Tibial artery (tissue), 4 donors: ENCODE measurements at regions not wholly inside any gene's neighbourhood (a gene's known extent, or its start where the extent isn't known, plus 50 kb on each side); places are given as distances from the start of the nearest gene placed in this dataset.

Experiments
- DNase-seq, 2 donors: peaks; one replicate each; pipeline ENCODE4 v3.0.0-alpha.2; 2019
- H3K27ac ChIP-seq, 2 donors: fragments of 200-600 bp; sonication (generic) in 1 of 2; 1 replicate in 1 of 2; 2 replicates in 1 of 2; pipeline ENCODE4 v1.5.1; 2018 to 2019; ENCODE audit warnings: mild to moderate bottlenecking in 1 of 2
- H3K27me3 ChIP-seq, 2 donors: fragments of 200-600 bp; sonication (generic) in 1 of 2; one replicate each; pipeline versions ENCODE4 v1.5.1 to v1.6.0; 2016 to 2019
- H3K36me3 ChIP-seq, 3 donors: fragments of 200-600 bp; sonication (generic) in 2 of 3; one replicate each; pipeline ENCODE4 v1.5.1; 2016 to 2019; ENCODE audit warnings: mild to moderate bottlenecking in 2 of 3
- H3K4me1 ChIP-seq, 4 donors: fragments of 200-600 bp; sonication (generic) in 2 of 4; 1 replicate in 3 of 4; 2 replicates in 1 of 4; pipeline ENCODE4 v1.5.1; 2016 to 2019
- H3K4me3 ChIP-seq, 2 donors: fragments of 200-600 bp; sonication (generic) in 1 of 2; 1 replicate in 1 of 2; 2 replicates in 1 of 2; pipeline ENCODE4 v1.5.1; 2018 to 2019; ENCODE audit warnings: mild to moderate bottlenecking in 2 of 2
- H3K9me3 ChIP-seq, 3 donors: fragments of 200-600 bp; sonication (generic) in 1 of 3; one replicate each; pipeline ENCODE4 v1.5.1; 2016 to 2019
- intact Hi-C: fragments of 100-400 bp; cut with DNase I; formaldehyde crosslinking; loops from one replicate; pipeline ENCODE4 v1.15.0; 2023; ENCODE audit warnings: low total_unique reads
- TF ChIP-seq, protein P1 (sequence below), 2 experiments: fragments of 200-600 bp in 1 of 2; fragments of 450-650 bp in 1 of 2; IDR thresholded peaks; one replicate each; pipeline ENCODE4 v1.5.1; 2017 to 2019; ENCODE audit warnings: antibody characterized with exemption in 2 of 2, mild to moderate bottlenecking in 1 of 2, moderate library complexity in 1 of 2

GRCh38 chr3:87422333-87422732 is 145.9 kb upstream of the POU1F1 start:
- intact Hi-C loops: no loop called here
- TF ChIP-seq, protein P1, sequence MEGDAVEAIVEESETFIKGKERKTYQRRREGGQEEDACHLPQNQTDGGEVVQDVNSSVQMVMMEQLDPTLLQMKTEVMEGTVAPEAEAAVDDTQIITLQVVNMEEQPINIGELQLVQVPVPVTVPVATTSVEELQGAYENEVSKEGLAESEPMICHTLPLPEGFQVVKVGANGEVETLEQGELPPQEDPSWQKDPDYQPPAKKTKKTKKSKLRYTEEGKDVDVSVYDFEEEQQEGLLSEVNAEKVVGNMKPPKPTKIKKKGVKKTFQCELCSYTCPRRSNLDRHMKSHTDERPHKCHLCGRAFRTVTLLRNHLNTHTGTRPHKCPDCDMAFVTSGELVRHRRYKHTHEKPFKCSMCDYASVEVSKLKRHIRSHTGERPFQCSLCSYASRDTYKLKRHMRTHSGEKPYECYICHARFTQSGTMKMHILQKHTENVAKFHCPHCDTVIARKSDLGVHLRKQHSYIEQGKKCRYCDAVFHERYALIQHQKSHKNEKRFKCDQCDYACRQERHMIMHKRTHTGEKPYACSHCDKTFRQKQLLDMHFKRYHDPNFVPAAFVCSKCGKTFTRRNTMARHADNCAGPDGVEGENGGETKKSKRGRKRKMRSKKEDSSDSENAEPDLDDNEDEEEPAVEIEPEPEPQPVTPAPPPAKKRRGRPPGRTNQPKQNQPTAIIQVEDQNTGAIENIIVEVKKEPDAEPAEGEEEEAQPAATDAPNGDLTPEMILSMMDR (IDR thresholded peaks at IDR 0.05): no peak

GRCh38 chr3:87420171-87420570 is 143.8 kb upstream of the POU1F1 start:
- intact Hi-C loops: no loop called here
- Histone ChIP-seq H3K4me1 (no peaks in the 10 kb centered on the region), H3K4me3 (no peak overlapping the region), H3K27me3 (no peaks in the 10 kb centered on the region), H3K27ac (no peak overlapping the region), H3K9me3 (peaks cover 0 to 3% (median 0%) of the 10 kb centered on the region in 3 donors), H3K36me3 (no peaks in the 10 kb centered on the region)
- DNase-seq: no peak
- TF ChIP-seq, protein P1 (IDR thresholded peaks at IDR 0.05): no peak

More at GRCh38 chr3:87422333-87422732, 145.9 kb upstream of the POU1F1 start:
- Histone ChIP-seq H3K27me3 (no peaks in the 10 kb centered on the region), H3K27ac (no peak overlapping the region), H3K36me3 (no peaks in the 10 kb centered on the region), H3K9me3 (no peaks in the 10 kb centered on the region), H3K4me1 (no peaks in the 10 kb centered on the region), H3K4me3 (no peak overlapping the region)
- no peak for DNase-seq

DNA sequence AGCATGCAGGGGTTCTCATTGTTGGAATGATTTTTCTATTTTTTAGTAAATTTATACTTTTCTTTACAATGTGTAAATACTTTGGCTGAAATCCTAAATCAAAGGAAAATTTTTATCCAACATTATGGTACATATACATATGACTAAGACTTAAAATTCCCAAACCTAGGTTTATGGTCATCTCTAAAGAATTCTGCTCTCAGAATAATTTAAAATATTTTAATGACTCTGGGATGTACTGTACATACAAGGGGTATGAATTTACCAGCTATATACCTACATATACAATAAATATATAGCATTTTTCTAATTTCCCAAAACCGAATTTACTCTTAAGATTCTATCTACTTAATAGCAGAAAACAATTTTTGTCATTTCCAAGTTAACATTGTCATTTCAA is 137.9 kb upstream of the POU1F1 start:
- Histone ChIP-seq H3K4me3 (no peak overlapping the region), H3K27ac (no peak overlapping the region), H3K9me3 (peaks cover 0 to 3% (median 0%) of the 10 kb centered on the region in 3 donors), H3K27me3 (no peaks in the 10 kb centered on the region), H3K36me3 (no peaks in the 10 kb centered on the region), H3K4me1 (no peaks in the 10 kb centered on the region)
- no peak for DNase-seq
- TF ChIP-seq, protein P1 (IDR thresholded peaks at IDR 0.05): no peak
- intact Hi-C loops: no loop called here

- Histone ChIP-seq H3K36me3 (no peaks in the 10 kb centered on the region), H3K4me3 (no peak overlapping the region), H3K27me3 (no peaks in the 10 kb centered on the region), H3K9me3 (peaks cover 0 to 3% (median 0%) of the 10 kb centered on the region in 3 donors), H3K4me1 (no peaks in the 10 kb centered on the region), H3K27ac (no peak overlapping the region)
- TF ChIP-seq, protein P1 (IDR thresholded peaks at IDR 0.05): no peak
- no peak for DNase-seq
- intact Hi-C loops: no loop called here
Observed at GRCh38 chr3:87413814-87414213, 137.4 kb upstream of the POU1F1 start.

DNA sequence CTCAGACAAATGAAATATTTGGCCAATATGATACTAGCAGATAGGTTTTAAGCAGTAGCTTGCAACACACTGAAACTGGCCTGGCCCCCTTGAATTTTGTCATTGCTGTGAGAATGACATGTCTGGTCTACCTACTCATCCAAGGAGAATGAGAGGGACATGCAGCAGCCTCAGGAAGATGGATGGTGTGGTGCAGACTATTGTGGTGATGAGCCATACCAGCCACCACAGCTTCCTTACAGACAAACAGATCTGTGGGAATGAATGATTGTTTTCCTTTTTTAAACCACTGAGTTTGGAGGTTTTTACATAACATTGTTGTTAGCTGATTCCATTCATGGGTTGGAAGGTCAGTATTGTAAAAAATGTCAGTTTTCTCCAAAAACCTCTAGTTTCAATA is 133.7 kb upstream of the POU1F1 start:
- Histone ChIP-seq H3K4me1 (no peaks in the 10 kb centered on the region), H3K27ac (no peak overlapping the region), H3K36me3 (no peaks in the 10 kb centered on the region), H3K27me3 (no peaks in the 10 kb centered on the region), H3K4me3 (no peak overlapping the region), H3K9me3 (no peaks in the 10 kb centered on the region)
- no peak for DNase-seq
- TF ChIP-seq, protein P1 (IDR thresholded peaks at IDR 0.05): no peak
- intact Hi-C loops: no loop called here

DNA sequence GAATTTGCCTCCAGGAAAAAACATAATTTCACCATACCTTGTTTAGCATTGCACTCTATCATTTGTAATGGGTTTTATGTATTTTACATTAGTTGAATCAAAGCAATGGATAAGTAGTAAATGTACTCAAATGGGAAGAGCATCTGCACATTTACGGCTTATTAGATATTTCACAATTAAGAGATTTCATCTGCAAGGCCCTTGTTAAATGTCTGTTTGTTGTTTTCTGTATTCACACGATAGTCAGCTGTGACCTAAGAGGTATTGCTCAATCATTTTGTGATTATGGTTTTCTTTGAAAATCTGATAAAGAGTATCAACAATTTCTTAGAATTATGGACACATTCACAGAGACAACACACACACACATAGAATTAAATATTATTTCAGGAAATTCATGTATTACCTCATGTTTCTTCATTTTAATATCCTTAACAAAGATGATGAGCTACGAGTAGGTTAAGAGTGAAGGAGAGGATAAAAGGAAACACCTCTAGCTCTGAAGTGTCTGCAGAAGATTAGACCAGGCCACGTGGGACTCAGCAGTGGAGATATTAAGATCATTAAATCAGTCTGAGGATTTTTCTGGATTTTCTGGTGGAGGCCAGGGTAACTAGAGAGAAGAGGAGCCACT is 121.9 kb upstream of the POU1F1 start:
- no peaks in the 10 kb centered on the region for H3K36me3 ChIP-seq
- H3K4me3 ChIP-seq: no peak overlapping the region
- no peaks in the 10 kb centered on the region for H3K27me3 ChIP-seq
- TF ChIP-seq, protein P1 (IDR thresholded peaks at IDR 0.05): no peak
- H3K27ac ChIP-seq: no peak overlapping the region
- H3K4me1 ChIP-seq: no peaks in the 10 kb centered on the region
- intact Hi-C loops: no loop called here
- H3K9me3 ChIP-seq: no peaks in the 10 kb centered on the region
- no peak for DNase-seq
